ENCODE measurements at regions not wholly inside any gene's neighbourhood (a gene's known extent, or its start where the extent isn't known, plus 50 kb on each side); places are given as distances from the start of the nearest gene placed in this dataset.
A peak's percentile ranks its signal among the peaks of the same experiment; 100 is the strongest.

GRCh38 chr12:93109551-93110203 is 180.6 kb upstream of the EEA1 start:
- Histone ChIP-seq H3K4me3 (no peak overlapping the region), H3K4me1 (replicated peaks in 1 of 2) (no peaks in the 10 kb centered on the region), H3K27ac (no peak overlapping the region)
- ATAC-seq (replicated peaks in 6 of 8), result peak in 3 of 8 experiments; percentile 29 to 49 (median 32)
- 0 to 73% (median 56%) methylated on average over 1 to 4 of the region's 4 CpGs; no CpG with 5 or more reads in 4 of the 10 experiments for WGBS, 10 experiments
- in situ Hi-C loops (cut with MboI; ENCODE audit: low pct_unique_long_range_greater_than_20kb in 2 of 9, low sequenced_read_pairs in 9 of 9, unreplicated experiment in 9 of 9), result no loop called here

- Histone ChIP-seq H3K4me3 (no peak overlapping the region), H3K4me1 (replicated peaks in 1 of 2) (no peaks in the 10 kb centered on the region), H3K27ac (no peak overlapping the region)
- in situ Hi-C loops (cut with MboI; ENCODE audit: low pct_unique_long_range_greater_than_20kb in 2 of 9, low sequenced_read_pairs in 9 of 9, unreplicated experiment in 9 of 9), result no loop called here
- ATAC-seq (replicated peaks in 6 of 8), result no peak
- 63 to 100% (median 89%) methylated on average over 1 to 2 of the region's 2 CpGs; no CpG with 5 or more reads in 3 of the 10 experiments for WGBS, 10 experiments
Observed at GRCh38 chr12:93111773-93112172, 182.7 kb upstream of the EEA1 start.

GRCh38 chr12:93113317-93114006 is 184.4 kb upstream of the EEA1 start:
- H3K27ac ChIP-seq, result no peak overlapping the region
- H3K4me3 ChIP-seq, result no peak overlapping the region
- peak in 2 of 8 experiments; percentile 20 to 33 for ATAC-seq (replicated peaks in 6 of 8)
- WGBS, 10 experiments, result 50 to 100% (median 80%) methylated on average over 1 to 2 of the region's 2 CpGs; no CpG with 5 or more reads in 4 of the 10 experiments
- in situ Hi-C loops (cut with MboI; ENCODE audit: low pct_unique_long_range_greater_than_20kb in 2 of 9, low sequenced_read_pairs in 9 of 9, unreplicated experiment in 9 of 9), result no loop called here
- H3K4me1 ChIP-seq (replicated peaks in 1 of 2), result no peaks in the 10 kb centered on the region

- Histone ChIP-seq H3K4me1 (replicated peaks in 1 of 2) (no peaks in the 10 kb centered on the region), H3K4me3 (no peak overlapping the region), H3K27ac (no peak overlapping the region)
- WGBS, 10 experiments, result 13 to 100% (median 71%) methylated on average over 1 to 6 of the region's 6 CpGs; no CpG with 5 or more reads in 3 of the 10 experiments
- in situ Hi-C loops (cut with MboI; ENCODE audit: low pct_unique_long_range_greater_than_20kb in 2 of 9, low sequenced_read_pairs in 9 of 9, unreplicated experiment in 9 of 9), result no loop called here
- ATAC-seq (replicated peaks in 6 of 8), result peak in 2 of 8 experiments; percentile 27 to 29
Observed at GRCh38 chr12:93115198-93115601, 186.1 kb upstream of the EEA1 start.

GRCh38 chr12:93115646-93116045 is 186.6 kb upstream of the EEA1 start:
- in situ Hi-C loops (cut with MboI; ENCODE audit: low pct_unique_long_range_greater_than_20kb in 2 of 9, low sequenced_read_pairs in 9 of 9, unreplicated experiment in 9 of 9), result no loop called here
- H3K27ac ChIP-seq, result no peak overlapping the region
- H3K4me3 ChIP-seq, result no peak overlapping the region
- 0 to 100% (median 85%) methylated on average over 1 to 4 of the region's 4 CpGs; no CpG with 5 or more reads in 4 of the 10 experiments for WGBS, 10 experiments
- ATAC-seq (replicated peaks in 6 of 8), result peak in 2 of 8 experiments; percentile 11 to 39
- no peaks in the 10 kb centered on the region for H3K4me1 ChIP-seq (replicated peaks in 1 of 2)

GRCh38 chr12:93116632-93117031 is 187.5 kb upstream of the EEA1 start:
- WGBS, 10 experiments, result 60 to 100% (median 98%) methylated on average over 1 to 4 of the region's 4 CpGs; no CpG with 5 or more reads in 2 of the 10 experiments
- ATAC-seq (replicated peaks in 6 of 8), result no peak
- in situ Hi-C loops (cut with MboI; ENCODE audit: low pct_unique_long_range_greater_than_20kb in 2 of 9, low sequenced_read_pairs in 9 of 9, unreplicated experiment in 9 of 9), result no loop called here

GRCh38 chr12:93121729-93122488 is 192.8 kb upstream of the EEA1 start:
- peaks cover 3% of the 10 kb centered on the region in 2 donors for H3K4me1 ChIP-seq (replicated peaks in 1 of 2)
- ATAC-seq (replicated peaks in 6 of 8), result peak in 5 of 8 experiments; percentile 58 to 85 (median 65)
- H3K27ac ChIP-seq, result no peak overlapping the region
- 35 to 100% (median 70%) methylated on average over 2 to 4 of the region's 4 CpGs for WGBS, 10 experiments
- in situ Hi-C loops (cut with MboI; ENCODE audit: low pct_unique_long_range_greater_than_20kb in 2 of 9, low sequenced_read_pairs in 9 of 9, unreplicated experiment in 9 of 9), result no loop called here
- H3K4me3 ChIP-seq, result no peak overlapping the region

More at GRCh38 chr12:93116632-93117031, 187.5 kb upstream of the EEA1 start:
- no peak overlapping the region for H3K4me3 ChIP-seq
- no peak overlapping the region for H3K27ac ChIP-seq
- peaks cover 0 to 3% of the 10 kb centered on the region in 2 donors for H3K4me1 ChIP-seq (replicated peaks in 1 of 2)

GRCh38 chr12:93122569-93123091 is 193.5 kb upstream of the EEA1 start:
- WGBS, 10 experiments, result 38 to 100% (median 79%) methylated on average over 1 to 5 of the region's 5 CpGs
- in situ Hi-C loops (cut with MboI; ENCODE audit: low pct_unique_long_range_greater_than_20kb in 2 of 9, low sequenced_read_pairs in 9 of 9, unreplicated experiment in 9 of 9), result no loop called here
- H3K4me1 ChIP-seq (replicated peaks in 1 of 2), result peaks cover 3% of the 10 kb centered on the region in 2 donors

GRCh38 chr12:93125126-93125525 is 196.0 kb upstream of the EEA1 start:
- no peak overlapping the region for H3K27ac ChIP-seq
- peaks cover 3% of the 10 kb centered on the region in 2 donors for H3K4me1 ChIP-seq (replicated peaks in 1 of 2)
- H3K4me3 ChIP-seq, result no peak overlapping the region
- ATAC-seq (replicated peaks in 6 of 8), result no peak
- in situ Hi-C loops (cut with MboI; ENCODE audit: low pct_unique_long_range_greater_than_20kb in 2 of 9, low sequenced_read_pairs in 9 of 9, unreplicated experiment in 9 of 9), result no loop called here
- WGBS, 10 experiments, result 83 to 100% (median 100%) methylated on average over 1 of the region's 1 CpG; no CpG with 5 or more reads in 5 of the 10 experiments

More at GRCh38 chr12:93122569-93123091, 193.5 kb upstream of the EEA1 start:
- no peak overlapping the region for H3K4me3 ChIP-seq
- peak in 6 of 8 experiments; percentile 19 to 70 (median 51) for ATAC-seq (replicated peaks in 6 of 8)
- H3K27ac ChIP-seq, result no peak overlapping the region

GRCh38 chr12:93126069-93126474 is 197.0 kb upstream of the EEA1 start:
- Histone ChIP-seq H3K4me1 (replicated peaks in 1 of 2) (peaks cover 2 to 3% of the 10 kb centered on the region in 2 donors), H3K27ac (no peak overlapping the region), H3K4me3 (no peak overlapping the region)
- in situ Hi-C loops (cut with MboI; ENCODE audit: low pct_unique_long_range_greater_than_20kb in 2 of 9, low sequenced_read_pairs in 9 of 9, unreplicated experiment in 9 of 9), result no loop called here
- 86 to 100% (median 100%) methylated on average over 1 to 2 of the region's 2 CpGs; no CpG with 5 or more reads in 6 of the 10 experiments for WGBS, 10 experiments
- no peak for ATAC-seq (replicated peaks in 6 of 8)

- Histone ChIP-seq H3K27ac (no peak overlapping the region), H3K4me1 (replicated peaks in 1 of 2) (peaks cover 0 to 3% of the 10 kb centered on the region in 2 donors), H3K4me3 (no peak overlapping the region)
- in situ Hi-C loops (cut with MboI; ENCODE audit: low pct_unique_long_range_greater_than_20kb in 2 of 9, low sequenced_read_pairs in 9 of 9, unreplicated experiment in 9 of 9), result no loop called here
- 73 to 100% (median 94%) methylated on average over 1 to 6 of the region's 7 CpGs; no CpG with 5 or more reads in 1 of the 10 experiments for WGBS, 10 experiments
- ATAC-seq (replicated peaks in 6 of 8), result no peak
Observed at GRCh38 chr12:93127107-93127560, 198.0 kb upstream of the EEA1 start.

GRCh38 chr12:93127582-93128331 is 198.7 kb upstream of the EEA1 start:
- ATAC-seq (replicated peaks in 6 of 8), result no peak
- Histone ChIP-seq H3K4me1 (replicated peaks in 1 of 2) (no peaks in the 10 kb centered on the region), H3K4me3 (no peak overlapping the region), H3K27ac (no peak overlapping the region)
- in situ Hi-C loops (cut with MboI; ENCODE audit: low pct_unique_long_range_greater_than_20kb in 2 of 9, low sequenced_read_pairs in 9 of 9, unreplicated experiment in 9 of 9), result no loop called here
- 13 to 100% (median 83%) methylated on average over 3 to 14 of the region's 16 CpGs; no CpG with 5 or more reads in 1 of the 10 experiments for WGBS, 10 experiments
